RCC 7860 (cell line): ENCODE measurements at regions not wholly inside any gene's neighbourhood (a gene's known extent, or its start where the extent isn't known, plus 50 kb on each side); places are given as distances from the start of the nearest gene placed in this dataset.
"Not testable (repeated sequence)": the region's sequence is repeated elsewhere in the genome, so short reads cannot be mapped to it uniquely, and the experiment has no call there.

ENCODE experiments used
- DNase-seq: peaks from one replicate; pipeline ENCODE4 v3.0.0-alpha.2; 2015; ENCODE audit warnings: low spot score
- FAIRE-seq: peaks from 2 replicates; lab custom pipeline; 2012; peaks lifted over from hg19 to GRCh38; lab: Jason Lieb, UNC

- FAIRE-seq (no peak), DNase-seq (no peak)
Observed at GRCh38 chr9:110008663-110009062, 199.3 kb downstream of the C9orf152 start.

GRCh38 chr9:110011628-110012320, 196.2 kb downstream of the C9orf152 start:
- FAIRE-seq = no peak

GRCh38 chr9:110013064-110013463, 194.9 kb downstream of the C9orf152 start:
- FAIRE-seq (no peak), DNase-seq (no peak)

More at GRCh38 chr9:110011628-110012320, 196.2 kb downstream of the C9orf152 start:
- DNase-seq = no peak

GRCh38 chr9:110015759-110016158, 192.2 kb downstream of the C9orf152 start:
- DNase-seq (peak; percentile 89), FAIRE-seq (peak; percentile 63)

GRCh38 chr9:110016340-110016739, 191.6 kb downstream of the C9orf152 start:
- FAIRE-seq = peak; percentile 59
- DNase-seq = peak; percentile 67

- FAIRE-seq (peak; percentile 30), DNase-seq (peak; percentile 41)
Observed at GRCh38 chr9:110020216-110020615, 187.7 kb downstream of the C9orf152 start.

- DNase-seq = no peak
- no peak for FAIRE-seq
Observed at GRCh38 chr9:110021891-110022290, 186.1 kb downstream of the C9orf152 start.

- DNase-seq = not testable (repeated sequence)
Observed at GRCh38 chr9:110023221-110023620, 184.7 kb downstream of the C9orf152 start.

GRCh38 chr9:110025551-110026170, 182.3 kb downstream of the C9orf152 start:
- FAIRE-seq (no peak), DNase-seq (no peak)

More at GRCh38 chr9:110023221-110023620, 184.7 kb downstream of the C9orf152 start:
- FAIRE-seq = not testable (repeated sequence)

- FAIRE-seq = no peak
- DNase-seq = no peak
Observed at GRCh38 chr9:110027671-110028081, 180.3 kb downstream of the C9orf152 start.

GRCh38 chr9:110028271-110028670, 179.7 kb downstream of the C9orf152 start:
- FAIRE-seq (no peak), DNase-seq (no peak)

- DNase-seq (no peak), FAIRE-seq (no peak)
Observed at GRCh38 chr9:110028676-110029075, 179.3 kb downstream of the C9orf152 start.

- peak; percentile 81 for DNase-seq
- FAIRE-seq = peak; percentile 85
Observed at GRCh38 chr9:110029429-110029955, 178.5 kb downstream of the C9orf152 start.

- no peak for DNase-seq
- FAIRE-seq = no peak
Observed at GRCh38 chr9:110029956-110030480, 177.9 kb downstream of the C9orf152 start.

- FAIRE-seq (no peak), DNase-seq (peak; percentile 57)
Observed at GRCh38 chr9:110030632-110031031, 177.3 kb downstream of the C9orf152 start.

- DNase-seq = peak; percentile 84
- peak; percentile 90 for FAIRE-seq
Observed at GRCh38 chr9:110031511-110032173, 176.3 kb downstream of the C9orf152 start.

- FAIRE-seq, DNase-seq: not testable (repeated sequence)
Observed at GRCh38 chr9:110032532-110032931, 175.4 kb downstream of the C9orf152 start.

- DNase-seq (peak; percentile 72), FAIRE-seq (peak; percentile 86)
Observed at GRCh38 chr9:110033869-110034268, 174.1 kb downstream of the C9orf152 start.

- no peak for DNase-seq
- no peak for FAIRE-seq
Observed at GRCh38 chr9:110036286-110036685, 171.7 kb downstream of the C9orf152 start.

- DNase-seq (no peak), FAIRE-seq (no peak)
Observed at GRCh38 chr9:110040788-110041187, 167.2 kb downstream of the C9orf152 start.

GRCh38 chr9:110041452-110041851, 166.5 kb downstream of the C9orf152 start:
- DNase-seq = no peak
- FAIRE-seq = no peak
